ENCODE measurements at regions not wholly inside any gene's neighbourhood (a gene's known extent, or its start where the extent isn't known, plus 50 kb on each side); places are given as distances from the start of the nearest gene placed in this dataset.

DNA sequence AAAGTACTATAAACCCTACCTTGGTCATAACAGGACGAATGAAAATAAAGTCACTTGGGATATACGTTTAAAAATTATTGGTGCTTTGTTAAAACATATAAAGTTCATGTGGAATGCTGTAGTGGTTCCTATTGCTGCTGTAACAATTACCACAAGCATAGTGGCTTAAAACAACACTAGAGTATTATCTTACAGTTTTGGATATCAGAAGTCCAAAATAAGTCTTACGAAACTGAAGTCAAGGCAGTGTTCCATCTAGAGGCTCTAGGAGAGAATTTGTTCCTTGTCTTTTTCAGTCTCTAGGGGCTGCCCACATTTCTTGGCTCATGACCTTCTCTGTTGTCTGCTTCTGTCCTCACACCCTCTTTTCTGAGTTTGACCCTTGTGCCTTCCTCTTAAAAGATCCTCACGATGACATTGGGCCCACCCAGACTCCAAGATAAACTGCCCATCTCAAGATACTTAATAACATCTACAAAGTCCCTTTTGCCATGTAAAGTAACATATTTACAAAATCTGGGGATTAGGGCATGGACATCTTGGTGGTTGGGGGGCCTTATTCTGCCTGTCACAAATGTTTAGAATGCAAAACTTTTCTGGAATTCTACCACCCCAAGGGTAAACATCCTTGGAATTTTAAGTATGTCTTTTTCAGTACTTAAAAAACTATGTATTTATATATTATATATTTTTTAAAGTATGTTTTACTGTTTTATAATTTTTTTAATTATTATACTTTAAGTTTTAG lies 178.1 kb downstream of the ETNK1 start:
- TF ChIP-seq, protein P1, sequence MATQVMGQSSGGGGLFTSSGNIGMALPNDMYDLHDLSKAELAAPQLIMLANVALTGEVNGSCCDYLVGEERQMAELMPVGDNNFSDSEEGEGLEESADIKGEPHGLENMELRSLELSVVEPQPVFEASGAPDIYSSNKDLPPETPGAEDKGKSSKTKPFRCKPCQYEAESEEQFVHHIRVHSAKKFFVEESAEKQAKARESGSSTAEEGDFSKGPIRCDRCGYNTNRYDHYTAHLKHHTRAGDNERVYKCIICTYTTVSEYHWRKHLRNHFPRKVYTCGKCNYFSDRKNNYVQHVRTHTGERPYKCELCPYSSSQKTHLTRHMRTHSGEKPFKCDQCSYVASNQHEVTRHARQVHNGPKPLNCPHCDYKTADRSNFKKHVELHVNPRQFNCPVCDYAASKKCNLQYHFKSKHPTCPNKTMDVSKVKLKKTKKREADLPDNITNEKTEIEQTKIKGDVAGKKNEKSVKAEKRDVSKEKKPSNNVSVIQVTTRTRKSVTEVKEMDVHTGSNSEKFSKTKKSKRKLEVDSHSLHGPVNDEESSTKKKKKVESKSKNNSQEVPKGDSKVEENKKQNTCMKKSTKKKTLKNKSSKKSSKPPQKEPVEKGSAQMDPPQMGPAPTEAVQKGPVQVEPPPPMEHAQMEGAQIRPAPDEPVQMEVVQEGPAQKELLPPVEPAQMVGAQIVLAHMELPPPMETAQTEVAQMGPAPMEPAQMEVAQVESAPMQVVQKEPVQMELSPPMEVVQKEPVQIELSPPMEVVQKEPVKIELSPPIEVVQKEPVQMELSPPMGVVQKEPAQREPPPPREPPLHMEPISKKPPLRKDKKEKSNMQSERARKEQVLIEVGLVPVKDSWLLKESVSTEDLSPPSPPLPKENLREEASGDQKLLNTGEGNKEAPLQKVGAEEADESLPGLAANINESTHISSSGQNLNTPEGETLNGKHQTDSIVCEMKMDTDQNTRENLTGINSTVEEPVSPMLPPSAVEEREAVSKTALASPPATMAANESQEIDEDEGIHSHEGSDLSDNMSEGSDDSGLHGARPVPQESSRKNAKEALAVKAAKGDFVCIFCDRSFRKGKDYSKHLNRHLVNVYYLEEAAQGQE (IDR thresholded peaks at IDR 0.05; ENCODE audit: borderline replicate concordance): no peak
- TF ChIP-seq EZH2 (IDR thresholded peaks at IDR 0.05; ENCODE audit: borderline replicate concordance, insufficient read depth, low read length, poor library complexity, severe bottlenecking) (no peak), RAD21 (conservative IDR thresholded peaks at IDR 0.05) (no peak), SMC3 (conservative IDR thresholded peaks at IDR 0.05; ENCODE audit: poor library complexity) (no peak), TAF1 (IDR thresholded peaks at IDR 0.05; ENCODE audit: low read depth) (no peak), EP300 (conservative IDR thresholded peaks at IDR 0.05; ENCODE audit: poor library complexity, severe bottlenecking) (no peak), MXI1 (conservative IDR thresholded peaks at IDR 0.05; ENCODE audit: poor library complexity, severe bottlenecking) (no peak), POLR2AphosphoS5 (IDR thresholded peaks at IDR 0.05) (no peak)
- TF ChIP-seq, protein P2, sequence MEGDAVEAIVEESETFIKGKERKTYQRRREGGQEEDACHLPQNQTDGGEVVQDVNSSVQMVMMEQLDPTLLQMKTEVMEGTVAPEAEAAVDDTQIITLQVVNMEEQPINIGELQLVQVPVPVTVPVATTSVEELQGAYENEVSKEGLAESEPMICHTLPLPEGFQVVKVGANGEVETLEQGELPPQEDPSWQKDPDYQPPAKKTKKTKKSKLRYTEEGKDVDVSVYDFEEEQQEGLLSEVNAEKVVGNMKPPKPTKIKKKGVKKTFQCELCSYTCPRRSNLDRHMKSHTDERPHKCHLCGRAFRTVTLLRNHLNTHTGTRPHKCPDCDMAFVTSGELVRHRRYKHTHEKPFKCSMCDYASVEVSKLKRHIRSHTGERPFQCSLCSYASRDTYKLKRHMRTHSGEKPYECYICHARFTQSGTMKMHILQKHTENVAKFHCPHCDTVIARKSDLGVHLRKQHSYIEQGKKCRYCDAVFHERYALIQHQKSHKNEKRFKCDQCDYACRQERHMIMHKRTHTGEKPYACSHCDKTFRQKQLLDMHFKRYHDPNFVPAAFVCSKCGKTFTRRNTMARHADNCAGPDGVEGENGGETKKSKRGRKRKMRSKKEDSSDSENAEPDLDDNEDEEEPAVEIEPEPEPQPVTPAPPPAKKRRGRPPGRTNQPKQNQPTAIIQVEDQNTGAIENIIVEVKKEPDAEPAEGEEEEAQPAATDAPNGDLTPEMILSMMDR (IDR thresholded peaks at IDR 0.05; ENCODE audit: poor library complexity, severe bottlenecking): no peak

DNA sequence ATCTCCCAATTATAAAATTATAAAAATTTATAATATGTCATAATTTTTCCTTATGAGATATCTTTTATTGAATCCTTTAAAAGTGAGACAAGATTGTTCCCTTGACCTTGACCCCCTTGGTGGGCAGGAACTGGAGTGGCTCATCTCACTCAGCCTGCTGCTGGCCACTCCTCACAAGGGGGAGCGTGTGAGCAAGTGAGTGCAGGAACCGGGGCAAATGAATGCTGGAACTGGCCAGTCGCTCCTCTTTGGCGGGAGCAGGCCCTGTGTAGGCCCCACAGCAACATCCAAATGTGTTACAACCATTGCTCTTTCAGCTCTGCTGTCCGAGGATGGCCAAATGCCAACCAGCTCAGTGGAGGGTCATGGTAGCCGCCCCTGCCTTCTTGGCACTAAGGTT lies 178.8 kb downstream of the ETNK1 start:
- Histone ChIP-seq H2AFZ (ENCODE audit: low read depth, low read length) (no peak overlapping the region), H3F3A (ENCODE audit: insufficient read depth, low read length, poor library complexity, severe bottlenecking) (no peaks in the 10 kb centered on the region), H3K79me2 (replicated peaks; ENCODE audit: insufficient read depth, low read length) (no peaks in the 10 kb centered on the region), H3K9ac (ENCODE audit: low read length) (no peak overlapping the region), H3K9me3 (ENCODE audit: low read length) (no peaks in the 10 kb centered on the region), H4K20me1 (ENCODE audit: insufficient read depth) (no peaks in the 10 kb centered on the region), H3K4me2 (ENCODE audit: low read length) (no peak overlapping the region), H3K4me3 (ENCODE audit: low read length) (no peak overlapping the region), H3K9me2 (ENCODE audit: insufficient read depth, low read length) (no peaks in the 10 kb centered on the region), H3K27ac (ENCODE audit: low read length) (no peak overlapping the region), H3K27me3 (ENCODE audit: insufficient read depth, low read depth, low read length) (no peaks in the 10 kb centered on the region), H3K36me3 (ENCODE audit: insufficient read depth, low read length) (no peaks in the 10 kb centered on the region)
- TF ChIP-seq, protein P2 (IDR thresholded peaks at IDR 0.05; ENCODE audit: poor library complexity, severe bottlenecking): no peak
- TF ChIP-seq POLR2AphosphoS5 (IDR thresholded peaks at IDR 0.05) (no peak), MXI1 (conservative IDR thresholded peaks at IDR 0.05; ENCODE audit: poor library complexity, severe bottlenecking) (no peak)

More for the DNA sequence above, 178.1 kb downstream of the ETNK1 start:
- no peaks in the 10 kb centered on the region for H3F3A ChIP-seq (ENCODE audit: insufficient read depth, low read length, poor library complexity, severe bottlenecking)
- H3K9me2 ChIP-seq (ENCODE audit: insufficient read depth, low read length): no peaks in the 10 kb centered on the region
- no peaks in the 10 kb centered on the region for H4K20me1 ChIP-seq (ENCODE audit: insufficient read depth)
- no peaks in the 10 kb centered on the region for H3K79me2 ChIP-seq (replicated peaks; ENCODE audit: insufficient read depth, low read length)
- no peaks in the 10 kb centered on the region for H3K9me3 ChIP-seq (ENCODE audit: low read length)
- H3K27me3 ChIP-seq (ENCODE audit: insufficient read depth, low read depth, low read length): no peaks in the 10 kb centered on the region
- no peak overlapping the region for H2AFZ ChIP-seq (ENCODE audit: low read depth, low read length)
- no peak overlapping the region for H3K4me2 ChIP-seq (ENCODE audit: low read length)
- no peak overlapping the region for H3K9ac ChIP-seq (ENCODE audit: low read length)
- H3K4me3 ChIP-seq (ENCODE audit: low read length): no peak overlapping the region
- no peaks in the 10 kb centered on the region for H3K36me3 ChIP-seq (ENCODE audit: insufficient read depth, low read length)
- H3K27ac ChIP-seq (ENCODE audit: low read length): no peak overlapping the region

Measured in neural cell (in vitro differentiated cells).